GM12878 (cell line): ENCODE measurements at regions not wholly inside any gene's neighbourhood (a gene's known extent, or its start where the extent isn't known, plus 50 kb on each side); places are given as distances from the start of the nearest gene placed in this dataset.

Source experiments
- ATAC-seq: fragments of 200-7000 bp; cut with Tn5 transposase; 3 replicates; pipeline ENCODE4 v1.9.1; 2020; ENCODE audit warnings: mild to moderate bottlenecking, moderate library complexity
- BruUV-seq: library from RNA; stranded (reverse); fragments of 400-500 nt; replicated peaks from 2 replicates; lab custom pipeline; 2021; lab: Mats Ljungman, UMichigan
- CTCF ChIA-PET: fragments of 300-600 bp; sonication (Branson Sonifier 250); formaldehyde crosslinking; extraction: SDS; loops from one replicate; lab custom pipeline; 2021; ENCODE audit warnings: inconsistent platforms; lab: Yijun Ruan, JAX
- POLR2A ChIA-PET: fragments of 350-600 bp; formaldehyde crosslinking; extraction: SDS; loops from one replicate; lab custom pipeline; 2021; ENCODE audit warnings: inconsistent platforms; lab: Charles Lee
- RAD21 ChIA-PET: fragments of 300-600 bp; sonication (Branson Sonifier 250); formaldehyde crosslinking; loops from one replicate; lab custom pipeline; 2023; ENCODE audit warnings: antibody characterized with exemption; ENCODE audit not compliant: unreplicated experiment; lab: Charles Lee
- SMC1A ChIA-PET: fragments of 300-600 bp; sonication (Branson Sonifier 250); formaldehyde crosslinking; loops from one replicate; lab custom pipeline; 2023; ENCODE audit not compliant: unreplicated experiment, uncharacterized antibody; lab: Charles Lee
- DNase-seq: peaks from one replicate; pipeline ENCODE4 v3.0.0-alpha.2; 2011; ENCODE audit warnings: low read depth, low spot score
- FAIRE-seq: peaks from 3 replicates; lab custom pipeline; 2011; peaks lifted over from hg19 to GRCh38; lab: Jason Lieb, UNC
- H2AFZ ChIP-seq: 2 replicates; pipeline ENCODE4 v1.6.0; 2011; ENCODE audit warnings: low read depth, low read length, control low read depth; ENCODE audit not compliant: control insufficient read depth
- H3K27ac ChIP-seq: 2 replicates; pipeline ENCODE4 v1.5.1; 2011; ENCODE audit warnings: control low read depth; ENCODE audit not compliant: control insufficient read depth, insufficient read depth
- H3K27me3 ChIP-seq, 2 experiments: replicated peaks in 1 of 2; 2 replicates each; pipeline versions ENCODE4 v1.6.0 to v1.6.1; 2011; ENCODE audit warnings: low read length in 1 of 2; ENCODE audit not compliant: control insufficient read depth in 2 of 2, insufficient read depth in 2 of 2
- H3K36me3 ChIP-seq, 2 experiments: 2 replicates each; pipeline ENCODE4 v1.5.1; 2011; ENCODE audit warnings: low read length in 1 of 2; ENCODE audit not compliant: control insufficient read depth in 2 of 2, insufficient read depth in 2 of 2
- H3K4me1 ChIP-seq: 2 replicates; pipeline ENCODE4 v1.6.1; 2011; ENCODE audit warnings: mild to moderate bottlenecking, low read length, moderate library complexity, mixed read lengths; ENCODE audit not compliant: control insufficient read depth, insufficient read depth
- H3K4me2 ChIP-seq: 2 replicates; pipeline ENCODE4 v1.6.0; 2011; ENCODE audit warnings: control low read depth; ENCODE audit not compliant: control insufficient read depth, insufficient read depth
- H3K4me3 ChIP-seq: fragments of 200-600 bp; sonication (generic); 2 replicates; pipeline ENCODE4 v1.5.1; 2016
- H3K79me2 ChIP-seq: 2 replicates; pipeline ENCODE4 v1.6.0; 2011; ENCODE audit warnings: low read length; ENCODE audit not compliant: control insufficient read depth, insufficient read depth
- H3K9ac ChIP-seq: 2 replicates; pipeline ENCODE4 v1.8.0; 2011; ENCODE audit warnings: low read length, control low read depth, mixed read lengths; ENCODE audit not compliant: control insufficient read depth, insufficient read depth
- H3K9me3 ChIP-seq: replicated peaks from 3 replicates; pipeline ENCODE4 v1.5.1; 2011; ENCODE audit warnings: mild to moderate bottlenecking, low read length; ENCODE audit not compliant: control insufficient read depth, insufficient read depth
- H4K20me1 ChIP-seq: 2 replicates; pipeline ENCODE4 v1.6.0; 2011; ENCODE audit not compliant: control insufficient read depth, insufficient read depth
- BCL11A ChIP-seq: IDR thresholded peaks from 2 replicates; pipeline ENCODE4 v1.6.1; 2011; ENCODE audit warnings: low read depth, low read length
- HDAC6 ChIP-seq: fragments of 200-600 bp; sonication (generic); IDR thresholded peaks from one replicate; pipeline ENCODE4 v1.8.0; 2017; ENCODE audit warnings: antibody characterized with exemption; ENCODE audit not compliant: unreplicated experiment
- MTA2 ChIP-seq: fragments of 450-650 bp; IDR thresholded peaks from 2 replicates; pipeline ENCODE4 v1.6.1; 2016; ENCODE audit warnings: low read depth, mild to moderate bottlenecking, moderate library complexity
- NBN ChIP-seq: fragments of 450-650 bp; IDR thresholded peaks from 2 replicates; pipeline ENCODE4 v1.6.1; 2016
- POLR2A ChIP-seq: IDR thresholded peaks from 2 replicates; pipeline ENCODE4 v1.6.1; 2011; ENCODE audit warnings: low read depth, mild to moderate bottlenecking, low read length
- SMARCA5 ChIP-seq: fragments of 450-650 bp; IDR thresholded peaks from 2 replicates; pipeline ENCODE4 v1.6.1; 2017; ENCODE audit warnings: mild to moderate bottlenecking
- TCF3 ChIP-seq: IDR thresholded peaks from 2 replicates; pipeline ENCODE4 v1.6.1; 2012; ENCODE audit warnings: low read depth, mild to moderate bottlenecking, low read length, borderline replicate concordance; ENCODE audit not compliant: insufficient read depth
- YBX1 ChIP-seq: fragments of 450-650 bp; IDR thresholded peaks from 2 replicates; pipeline ENCODE4 v1.6.1; 2016; ENCODE audit warnings: antibody characterized with exemption
- WGBS: methylation state at CpG from one replicate; pipeline ENCODE4 v1.1.6; 2016; ENCODE audit warnings: low lambda C conversion rate; ENCODE audit not compliant: insufficient replicate concordance, insufficient coverage; ENCODE audit errors: missing lambda C conversion rate; 5-methylcytosine and 5-hydroxymethylcytosine counted together
- in situ Hi-C: fragments of 300-500 bp; cut with MboI; formaldehyde crosslinking; loops from 9 replicates; pipeline ENCODE4 v1.14.3; 2018; ENCODE audit warnings: mixed read lengths
- intact Hi-C: fragments of 100-400 bp; cut with micrococcal nuclease; formaldehyde crosslinking; loops from one replicate; pipeline ENCODE4 v1.14.2; 2022; ENCODE audit not compliant: unreplicated experiment
- TF ChIP-seq, protein P1 (sequence below): IDR thresholded peaks from 2 replicates; pipeline ENCODE4 v1.6.1; 2012; ENCODE audit warnings: low read depth, low read length, improper control_type of control experiment
- TF ChIP-seq, protein P2 (sequence below): IDR thresholded peaks from 2 replicates; pipeline ENCODE4 v1.6.1; 2011; ENCODE audit warnings: borderline replicate concordance, low read depth, mild to moderate bottlenecking, moderate library complexity, low read length; ENCODE audit not compliant: insufficient read depth, poor library complexity, severe bottlenecking
- TF ChIP-seq, protein P3 (sequence below): fragments of 450-650 bp; IDR thresholded peaks from 2 replicates; pipeline ENCODE4 v1.6.1; 2017; ENCODE audit warnings: low read depth, mild to moderate bottlenecking, moderate library complexity
- TF ChIP-seq, protein P4 (sequence below): fragments of 450-650 bp; IDR thresholded peaks from 2 replicates; pipeline ENCODE4 v1.6.1; 2018; ENCODE audit warnings: borderline replicate concordance, mild to moderate bottlenecking; ENCODE audit not compliant: partially characterized antibody
- TF ChIP-seq, protein P5 (sequence below): fragments of 450-650 bp; IDR thresholded peaks from 2 replicates; pipeline ENCODE4 v1.6.1; 2016; ENCODE audit warnings: mild to moderate bottlenecking

DNA sequence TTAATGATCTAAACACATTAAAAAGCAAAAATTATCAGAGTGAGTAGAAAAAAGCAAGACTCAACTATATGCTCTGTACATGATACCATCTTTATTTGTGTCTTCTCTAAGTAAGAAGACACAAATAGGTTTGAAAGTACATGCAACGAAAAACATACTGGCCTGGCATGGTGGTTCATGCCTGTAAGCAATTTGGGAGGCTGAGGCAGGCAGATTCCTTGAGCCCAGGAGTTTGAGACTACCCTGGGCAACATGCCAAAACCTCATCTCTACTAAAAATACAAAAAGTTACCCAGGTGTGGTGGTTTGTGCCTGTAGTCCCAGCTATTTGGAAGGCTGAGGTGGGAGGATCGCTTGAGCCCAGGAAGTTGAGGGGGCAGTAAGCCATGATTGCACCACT lies 78.1 kb upstream of the TOMM7 start:
- no peak for TF ChIP-seq MTA2
- TF ChIP-seq, protein P1, sequence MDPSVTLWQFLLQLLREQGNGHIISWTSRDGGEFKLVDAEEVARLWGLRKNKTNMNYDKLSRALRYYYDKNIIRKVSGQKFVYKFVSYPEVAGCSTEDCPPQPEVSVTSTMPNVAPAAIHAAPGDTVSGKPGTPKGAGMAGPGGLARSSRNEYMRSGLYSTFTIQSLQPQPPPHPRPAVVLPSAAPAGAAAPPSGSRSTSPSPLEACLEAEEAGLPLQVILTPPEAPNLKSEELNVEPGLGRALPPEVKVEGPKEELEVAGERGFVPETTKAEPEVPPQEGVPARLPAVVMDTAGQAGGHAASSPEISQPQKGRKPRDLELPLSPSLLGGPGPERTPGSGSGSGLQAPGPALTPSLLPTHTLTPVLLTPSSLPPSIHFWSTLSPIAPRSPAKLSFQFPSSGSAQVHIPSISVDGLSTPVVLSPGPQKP = no peak
- TF ChIP-seq SMARCA5 = no peak
- no peak for TF ChIP-seq HDAC6
- TF ChIP-seq NBN = no peak
- no peak for TF ChIP-seq TCF3
- TF ChIP-seq BCL11A = no peak
- TF ChIP-seq, protein P2, sequence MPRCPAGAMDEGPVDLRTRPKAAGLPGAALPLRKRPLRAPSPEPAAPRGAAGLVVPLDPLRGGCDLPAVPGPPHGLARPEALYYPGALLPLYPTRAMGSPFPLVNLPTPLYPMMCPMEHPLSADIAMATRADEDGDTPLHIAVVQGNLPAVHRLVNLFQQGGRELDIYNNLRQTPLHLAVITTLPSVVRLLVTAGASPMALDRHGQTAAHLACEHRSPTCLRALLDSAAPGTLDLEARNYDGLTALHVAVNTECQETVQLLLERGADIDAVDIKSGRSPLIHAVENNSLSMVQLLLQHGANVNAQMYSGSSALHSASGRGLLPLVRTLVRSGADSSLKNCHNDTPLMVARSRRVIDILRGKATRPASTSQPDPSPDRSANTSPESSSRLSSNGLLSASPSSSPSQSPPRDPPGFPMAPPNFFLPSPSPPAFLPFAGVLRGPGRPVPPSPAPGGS = no peak
- TF ChIP-seq, protein P3, sequence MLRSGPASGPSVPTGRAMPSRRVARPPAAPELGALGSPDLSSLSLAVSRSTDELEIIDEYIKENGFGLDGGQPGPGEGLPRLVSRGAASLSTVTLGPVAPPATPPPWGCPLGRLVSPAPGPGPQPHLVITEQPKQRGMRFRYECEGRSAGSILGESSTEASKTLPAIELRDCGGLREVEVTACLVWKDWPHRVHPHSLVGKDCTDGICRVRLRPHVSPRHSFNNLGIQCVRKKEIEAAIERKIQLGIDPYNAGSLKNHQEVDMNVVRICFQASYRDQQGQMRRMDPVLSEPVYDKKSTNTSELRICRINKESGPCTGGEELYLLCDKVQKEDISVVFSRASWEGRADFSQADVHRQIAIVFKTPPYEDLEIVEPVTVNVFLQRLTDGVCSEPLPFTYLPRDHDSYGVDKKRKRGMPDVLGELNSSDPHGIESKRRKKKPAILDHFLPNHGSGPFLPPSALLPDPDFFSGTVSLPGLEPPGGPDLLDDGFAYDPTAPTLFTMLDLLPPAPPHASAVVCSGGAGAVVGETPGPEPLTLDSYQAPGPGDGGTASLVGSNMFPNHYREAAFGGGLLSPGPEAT = no peak
- TF ChIP-seq POLR2A = no peak
- TF ChIP-seq, protein P4, sequence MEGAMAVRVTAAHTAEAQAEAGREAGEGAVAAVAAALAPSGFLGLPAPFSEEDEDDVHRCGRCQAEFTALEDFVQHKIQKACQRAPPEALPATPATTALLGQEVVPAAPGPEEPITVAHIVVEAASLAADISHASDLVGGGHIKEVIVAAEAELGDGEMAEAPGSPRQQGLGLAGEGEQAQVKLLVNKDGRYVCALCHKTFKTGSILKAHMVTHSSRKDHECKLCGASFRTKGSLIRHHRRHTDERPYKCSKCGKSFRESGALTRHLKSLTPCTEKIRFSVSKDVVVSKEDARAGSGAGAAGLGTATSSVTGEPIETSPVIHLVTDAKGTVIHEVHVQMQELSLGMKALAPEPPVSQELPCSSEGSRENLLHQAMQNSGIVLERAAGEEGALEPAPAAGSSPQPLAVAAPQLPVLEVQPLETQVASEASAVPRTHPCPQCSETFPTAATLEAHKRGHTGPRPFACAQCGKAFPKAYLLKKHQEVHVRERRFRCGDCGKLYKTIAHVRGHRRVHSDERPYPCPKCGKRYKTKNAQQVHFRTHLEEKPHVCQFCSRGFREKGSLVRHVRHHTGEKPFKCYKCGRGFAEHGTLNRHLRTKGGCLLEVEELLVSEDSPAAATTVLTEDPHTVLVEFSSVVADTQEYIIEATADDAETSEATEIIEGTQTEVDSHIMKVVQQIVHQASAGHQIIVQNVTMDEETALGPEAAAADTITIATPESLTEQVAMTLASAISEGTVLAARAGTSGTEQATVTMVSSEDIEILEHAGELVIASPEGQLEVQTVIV = no peak
- TF ChIP-seq YBX1 = no peak
- TF ChIP-seq, protein P5, sequence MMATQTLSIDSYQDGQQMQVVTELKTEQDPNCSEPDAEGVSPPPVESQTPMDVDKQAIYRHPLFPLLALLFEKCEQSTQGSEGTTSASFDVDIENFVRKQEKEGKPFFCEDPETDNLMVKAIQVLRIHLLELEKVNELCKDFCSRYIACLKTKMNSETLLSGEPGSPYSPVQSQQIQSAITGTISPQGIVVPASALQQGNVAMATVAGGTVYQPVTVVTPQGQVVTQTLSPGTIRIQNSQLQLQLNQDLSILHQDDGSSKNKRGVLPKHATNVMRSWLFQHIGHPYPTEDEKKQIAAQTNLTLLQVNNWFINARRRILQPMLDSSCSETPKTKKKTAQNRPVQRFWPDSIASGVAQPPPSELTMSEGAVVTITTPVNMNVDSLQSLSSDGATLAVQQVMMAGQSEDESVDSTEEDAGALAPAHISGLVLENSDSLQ = no peak
- Histone ChIP-seq H3K27me3 (no peaks in the 10 kb centered on the region), H3K9ac (no peak overlapping the region), H2AFZ (no peak overlapping the region), H3K4me1 (no peaks in the 10 kb centered on the region), H3K36me3 (no peaks in the 10 kb centered on the region), H4K20me1 (no peaks in the 10 kb centered on the region), H3K9me3 (no peaks in the 10 kb centered on the region), H3K4me2 (no peak overlapping the region), H3K79me2 (no peaks in the 10 kb centered on the region), H3K4me3 (no peak overlapping the region), H3K27ac (no peak overlapping the region)
- in situ Hi-C loops (no loop called here), intact Hi-C loops (no loop called here)
- peak; percentile 41 for FAIRE-seq
- CTCF ChIA-PET = interaction anchor here (1.3 to 1.4 kb wide), 2 partner anchors 40 to 154 kb away, joined by 5 to 6 read pairs; no protein-coding TSS in a partner anchor
- ATAC-seq = no peak
- WGBS = 11% methylated on average over 1 of the region's 2 CpGs
- no TSS peak for BruUV-seq
- POLR2A ChIA-PET = no interaction called here
- RAD21 ChIA-PET = no interaction called here
- SMC1A ChIA-PET = interaction anchor here (1.5 kb wide), 1 partner anchor 12 kb away, joined by 6 read pairs; no protein-coding TSS in a partner anchor
- DNase-seq = no peak
